GM19452 (cell line): ENCODE measurements at regions not wholly inside any gene's neighbourhood (a gene's known extent, or its start where the extent isn't known, plus 50 kb on each side); places are given as distances from the start of the nearest gene placed in this dataset.
"Not testable (repeated sequence)": the region's sequence is repeated elsewhere in the genome, so short reads cannot be mapped to it uniquely, and the experiment has no call there.

Source experiments
- ATAC-seq: cut with Tn5 transposase; IDR thresholded peaks from one replicate; pipeline ENCODE4 v1.9.1; 2021; ENCODE audit not compliant: unreplicated experiment

DNA sequence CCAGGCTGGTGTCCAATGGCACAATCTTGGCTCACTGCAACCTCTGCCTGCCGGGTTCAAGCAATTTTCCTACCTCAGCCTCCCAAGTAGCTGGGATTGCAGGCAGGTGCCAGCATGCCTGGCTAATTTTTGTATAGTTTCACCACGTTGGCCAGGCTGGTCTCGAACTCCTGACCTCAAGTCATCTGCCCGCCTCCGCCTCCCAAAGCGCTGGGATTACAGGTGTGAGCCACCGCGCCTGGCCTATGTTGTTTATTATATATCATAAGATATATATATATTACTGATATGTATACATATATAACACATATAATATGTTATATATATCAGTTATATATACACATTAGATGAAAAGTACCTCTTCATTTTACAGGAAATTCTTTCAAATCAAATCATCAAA, 914.7 kb downstream of the FOXD4L5 start:
- ATAC-seq: not testable (repeated sequence)

DNA sequence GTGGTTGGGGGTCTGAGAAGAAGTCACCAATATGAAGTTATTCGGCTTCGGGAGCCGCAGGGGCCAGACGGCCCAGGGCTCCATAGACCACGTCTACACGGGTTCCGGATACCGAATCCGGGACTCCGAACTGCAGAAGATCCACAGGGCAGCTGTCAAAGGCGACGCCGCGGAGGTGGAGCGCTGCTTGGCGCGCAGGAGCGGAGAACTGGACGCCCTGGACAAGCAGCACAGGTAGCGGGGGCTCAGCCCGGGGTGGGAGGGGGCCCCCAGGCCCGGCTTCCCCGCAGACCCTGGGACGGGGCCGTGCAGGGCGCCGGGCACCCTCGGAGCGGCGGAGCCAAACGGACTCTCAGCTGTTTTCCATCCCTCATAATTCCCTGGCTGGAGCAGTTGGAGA, 915.4 kb downstream of the FOXD4L5 start:
- not testable (repeated sequence) for ATAC-seq

DNA sequence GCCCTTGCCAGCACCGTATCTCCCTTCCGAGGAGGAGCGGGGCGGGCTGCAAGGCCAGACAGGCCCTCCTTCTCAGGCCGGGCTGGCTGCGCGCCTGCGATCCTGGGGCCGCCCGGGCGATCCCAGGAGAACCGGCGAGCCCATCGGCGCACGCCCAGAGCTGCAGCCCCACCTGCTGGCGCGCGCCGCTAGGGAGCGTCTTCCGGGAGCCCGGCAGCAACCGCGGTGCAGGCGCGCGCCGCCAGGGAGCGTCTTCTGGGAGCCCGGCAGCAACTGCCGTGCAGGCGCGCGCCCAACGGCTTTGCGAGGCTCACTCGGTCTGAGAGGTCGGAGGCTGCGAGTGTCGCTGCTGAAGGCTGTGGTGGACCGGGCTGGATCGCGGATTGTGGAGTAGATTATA, 915.9 kb downstream of the FOXD4L5 start:
- peak; percentile 100 for ATAC-seq

DNA sequence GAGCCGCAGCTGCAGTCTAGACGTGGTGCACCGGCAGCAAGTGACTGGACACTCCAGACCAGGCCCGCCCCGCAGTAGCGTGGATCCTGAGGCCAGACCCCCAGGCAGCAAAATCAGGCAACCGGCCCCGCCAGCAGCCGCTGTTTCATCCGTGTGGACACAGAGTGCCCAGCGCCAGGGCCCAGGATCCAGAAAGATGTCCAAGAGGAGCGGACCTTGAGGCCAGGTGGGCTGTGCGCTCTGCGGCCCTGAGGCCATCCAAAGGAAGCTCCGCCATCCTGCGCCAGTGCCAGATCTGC, 916.4 kb downstream of the FOXD4L5 start:
- not testable (repeated sequence) for ATAC-seq

DNA sequence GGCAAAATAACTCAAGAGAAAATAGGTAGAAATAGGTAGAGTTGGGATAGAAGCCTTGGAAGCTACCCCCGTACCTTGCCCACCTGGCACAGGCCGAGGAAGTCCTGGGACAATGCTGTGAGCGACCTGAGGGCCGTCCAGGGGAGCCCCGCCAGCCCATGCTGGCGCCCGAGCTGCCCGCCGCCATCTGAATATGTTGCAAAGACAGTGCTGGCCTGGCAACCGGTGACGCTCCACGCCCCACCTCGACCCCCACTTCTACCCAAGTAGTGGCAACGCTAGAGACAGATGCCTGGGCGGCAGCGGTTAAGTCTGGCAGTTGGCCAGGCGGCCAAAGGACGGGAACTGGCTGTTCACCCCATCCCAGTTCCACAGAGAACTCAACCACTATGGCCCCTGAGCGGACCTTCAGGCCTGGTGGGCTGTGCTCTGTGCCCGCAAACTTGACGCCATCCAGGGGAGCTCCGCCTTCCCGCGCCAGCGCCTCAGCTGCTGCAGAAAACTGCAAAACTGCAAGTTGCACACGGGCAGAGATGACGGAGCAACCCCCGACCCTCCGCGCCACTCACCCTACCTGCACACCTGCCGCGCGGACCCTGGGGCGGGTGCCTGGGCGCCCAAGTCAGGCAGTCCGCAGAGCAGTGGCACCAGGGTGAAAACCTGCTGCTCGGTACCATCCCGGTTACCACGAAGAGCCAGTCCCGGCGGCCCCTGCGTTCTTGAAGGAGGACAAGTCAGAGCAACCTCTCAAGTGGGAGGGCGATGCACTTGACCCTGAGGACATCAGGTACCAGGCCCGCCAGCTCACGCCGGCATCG, 917.0 kb downstream of the FOXD4L5 start:
- not testable (repeated sequence) for ATAC-seq
